K562 (cell line): ENCODE measurements at regions not wholly inside any gene's neighbourhood (a gene's known extent, or its start where the extent isn't known, plus 50 kb on each side); places are given as distances from the start of the nearest gene placed in this dataset.

Source experiments
- ATAC-seq: fragments of 200-7000 bp; cut with Tn5 transposase; 3 replicates; pipeline ENCODE4 v1.9.1; 2020; ENCODE audit warnings: moderate library complexity
- BruUV-seq: library from RNA; stranded (reverse); fragments of 400-500 nt; replicated peaks from 2 replicates; lab custom pipeline; 2021; lab: Mats Ljungman, UMichigan
- CTCF ChIA-PET: fragments of 300-600 bp; formaldehyde crosslinking; extraction: SDS; loops from one replicate; lab custom pipeline; 2021; ENCODE audit warnings: low intra/inter-chr PET ratio; lab: Yijun Ruan, JAX
- POLR2A ChIA-PET: fragments of 300-600, 350-650 bp; sonication (Branson Sonifier 250); formaldehyde crosslinking; extraction: SDS; loops from one replicate; lab custom pipeline; 2021; ENCODE audit warnings: antibody characterized with exemption, inconsistent platforms; lab: Yijun Ruan, JAX
- DNase-seq, 4 experiments: peaks; one replicate each; pipeline versions ENCODE4 v3.0.0 to v3.0.0-alpha.2; 2011 to 2018; ENCODE audit warnings: low spot score in 3 of 4, mixed read lengths in 3 of 4; ENCODE audit errors: extremely low read depth in 1 of 4
- FAIRE-seq: peaks from 2 replicates; lab custom pipeline; 2011; peaks lifted over from hg19 to GRCh38; lab: Jason Lieb, UNC
- H2AFZ ChIP-seq: 2 replicates; pipeline ENCODE4 v1.6.0; 2011; ENCODE audit warnings: low read depth, low read length, control low read depth, inconsistent platforms
- H3K27ac ChIP-seq: fragments of 200-600 bp; 3 replicates; pipeline ENCODE4 v1.8.0; 2011; ENCODE audit warnings: low read depth, mild to moderate bottlenecking, control low read depth, inconsistent platforms, low read length, moderate library complexity, mixed read lengths; ENCODE audit errors: extremely low read depth
- H3K27me3 ChIP-seq, 2 experiments: fragments of 300-600 bp in 1 of 2; 2 replicates in 1 of 2; 3 replicates in 1 of 2; pipeline versions ENCODE4 v1.6.0 to v1.8.0; 2011; ENCODE audit warnings: inconsistent platforms in 2 of 2, low read length in 2 of 2, mild to moderate bottlenecking in 1 of 2, mixed read lengths in 1 of 2, moderate library complexity in 1 of 2; ENCODE audit not compliant: control insufficient read depth in 2 of 2, insufficient read depth in 2 of 2
- H3K36me3 ChIP-seq: fragments of 300-600 bp; 3 replicates; pipeline ENCODE4 v1.8.0; 2011; ENCODE audit warnings: mild to moderate bottlenecking, low read length, inconsistent platforms; ENCODE audit not compliant: control insufficient read depth, insufficient read depth
- H3K4me1 ChIP-seq, 2 experiments: fragments of 200-600 bp in 1 of 2; replicated peaks in 1 of 2; 2 replicates in 1 of 2; 3 replicates in 1 of 2; pipeline versions ENCODE4 v1.5.1 to v1.8.0; 2011; ENCODE audit warnings: inconsistent platforms in 2 of 2, low read length in 2 of 2, mild to moderate bottlenecking in 1 of 2, mixed read lengths in 1 of 2, moderate library complexity in 1 of 2; ENCODE audit not compliant: control insufficient read depth in 2 of 2, insufficient read depth in 2 of 2
- H3K4me2 ChIP-seq: 2 replicates; pipeline ENCODE4 v1.6.1; 2011; ENCODE audit warnings: low read length, control low read depth, inconsistent platforms, mixed read lengths; ENCODE audit not compliant: insufficient read depth
- H3K4me3 ChIP-seq: fragments of 200-600 bp; sonication (generic), shearing (Covaris generic); 2 replicates; pipeline ENCODE4 v1.5.1; 2016; ENCODE audit warnings: control low read depth, inconsistent platforms
- H3K79me2 ChIP-seq: fragments of 200-600 bp; 3 replicates; pipeline ENCODE4 v1.8.0; 2011; ENCODE audit warnings: low read length, inconsistent platforms; ENCODE audit not compliant: control insufficient read depth, insufficient read depth
- H3K9ac ChIP-seq, 2 experiments: 2 replicates each; pipeline versions ENCODE4 v1.6.0 to v1.6.1; 2011; ENCODE audit warnings: low read depth in 2 of 2, low read length in 2 of 2, control low read depth in 1 of 2, inconsistent platforms in 1 of 2, mild to moderate bottlenecking in 1 of 2, mixed read lengths in 1 of 2; ENCODE audit not compliant: insufficient read depth in 1 of 2
- H3K9me1 ChIP-seq: one replicate; pipeline ENCODE4 v1.6.0; 2011; ENCODE audit warnings: inconsistent platforms, mild to moderate bottlenecking, low read length, moderate library complexity; ENCODE audit not compliant: control insufficient read depth, insufficient read depth
- H3K9me3 ChIP-seq: replicated peaks from 2 replicates; pipeline ENCODE4 v1.5.1; 2011; ENCODE audit warnings: low read depth, low read length, inconsistent platforms; ENCODE audit not compliant: control insufficient read depth, insufficient read depth
- H4K20me1 ChIP-seq: replicated peaks from 2 replicates; pipeline ENCODE4 v1.6.1; 2011; ENCODE audit warnings: low read length, inconsistent platforms, mixed read lengths; ENCODE audit not compliant: control insufficient read depth, insufficient read depth
- EHMT2 ChIP-seq: fragments of 450-650 bp; IDR thresholded peaks from 2 replicates; pipeline ENCODE4 v1.6.1; 2018; ENCODE audit warnings: antibody characterized with exemption
- LCOR ChIP-seq: sonication (generic); formaldehyde crosslinking; IDR thresholded peaks from 2 replicates; pipeline ENCODE4 v1.8.0; 2022; ENCODE audit warnings: mild to moderate bottlenecking, missing genetic modification reagents
- MECOM ChIP-seq: fragments of 250-450 bp; sonication (Bioruptor Pico); IDR thresholded peaks from 2 replicates; pipeline ENCODE4 v1.8.0; 2022; ENCODE audit warnings: inconsistent platforms
- MTA2 ChIP-seq: fragments of 450-650 bp; IDR thresholded peaks from 2 replicates; pipeline ENCODE4 v1.6.1; 2016; ENCODE audit warnings: low read depth
- SIN3A ChIP-seq, 2 experiments: fragments of 150-350 bp in 1 of 2; IDR thresholded peaks; 2 replicates each; pipeline ENCODE4 v1.6.1; 2011 to 2016; ENCODE audit warnings: borderline replicate concordance in 2 of 2, low read depth in 2 of 2, low read length in 2 of 2, mild to moderate bottlenecking in 2 of 2, moderate library complexity in 2 of 2; ENCODE audit not compliant: control insufficient read depth in 1 of 2
- SNIP1 ChIP-seq: fragments of 450-650 bp; IDR thresholded peaks from 2 replicates; pipeline ENCODE4 v1.7.1; 2017; ENCODE audit warnings: low read depth, mild to moderate bottlenecking
- TEAD4 ChIP-seq, 2 experiments: sonication (generic) in 1 of 2; formaldehyde crosslinking in 1 of 2; IDR thresholded peaks; 2 replicates each; pipeline versions ENCODE4 v1.6.1 to v1.8.0; 2012 to 2022; ENCODE audit warnings: borderline replicate concordance in 1 of 2, inconsistent platforms in 1 of 2, low read length in 1 of 2, mild to moderate bottlenecking in 1 of 2, missing genetic modification reagents in 1 of 2
- ZNF668 ChIP-seq: fragments of 250-450 bp; sonication (Bioruptor Pico); IDR thresholded peaks from 2 replicates; pipeline ENCODE4 v1.8.0; 2022; ENCODE audit warnings: mild to moderate bottlenecking, inconsistent platforms
- whole genome bisulfite sequencing: fragments of 100-300 bp; shearing (Covaris generic); methylation state at CpG from one replicate; pipeline ENCODE4 v1.1.6; 2016; ENCODE audit warnings: low coverage, mixed read lengths; ENCODE audit not compliant: insufficient coverage; ENCODE audit errors: missing lambda C conversion rate; 5-methylcytosine and 5-hydroxymethylcytosine counted together
- in situ Hi-C: fragments of 300-500 bp; cut with MboI; formaldehyde crosslinking; loops from 4 replicates; pipeline ENCODE4 v1.15.0; 2018; ENCODE audit warnings: inconsistent platforms, mixed read lengths
- intact Hi-C: fragments of 100-400 bp; cut with micrococcal nuclease; formaldehyde crosslinking; loops from 2 replicates; pipeline ENCODE4 v1.14.2; 2022
- TF ChIP-seq, protein P1 (sequence below): IDR thresholded peaks from 3 replicates; pipeline ENCODE4 v1.6.1; 2011; ENCODE audit warnings: borderline replicate concordance, mild to moderate bottlenecking, moderate library complexity; ENCODE audit not compliant: insufficient read length; ENCODE audit errors: extremely low read depth
- TF ChIP-seq, protein P2 (sequence below): sonication (generic); formaldehyde crosslinking; IDR thresholded peaks from 2 replicates; pipeline ENCODE4 v1.8.0; 2023; ENCODE audit warnings: mild to moderate bottlenecking, missing genetic modification reagents
- TF ChIP-seq, protein P3 (sequence below): fragments of 450-650 bp; formaldehyde crosslinking; IDR thresholded peaks from 2 replicates; pipeline ENCODE4 v1.4.0; 2020; ENCODE audit warnings: mild to moderate bottlenecking, moderate library complexity
- TF ChIP-seq, protein P4 (sequence below): fragments of 250-450 bp; sonication (Bioruptor Pico); IDR thresholded peaks from 2 replicates; pipeline ENCODE4 v1.5.0; 2020; ENCODE audit warnings: mild to moderate bottlenecking
- TF ChIP-seq, protein P5 (sequence below): fragments of 450-650 bp; IDR thresholded peaks from 2 replicates; pipeline ENCODE4 v1.6.1; 2016; ENCODE audit warnings: missing biosample characterization, missing genetic modification characterization

DNA sequence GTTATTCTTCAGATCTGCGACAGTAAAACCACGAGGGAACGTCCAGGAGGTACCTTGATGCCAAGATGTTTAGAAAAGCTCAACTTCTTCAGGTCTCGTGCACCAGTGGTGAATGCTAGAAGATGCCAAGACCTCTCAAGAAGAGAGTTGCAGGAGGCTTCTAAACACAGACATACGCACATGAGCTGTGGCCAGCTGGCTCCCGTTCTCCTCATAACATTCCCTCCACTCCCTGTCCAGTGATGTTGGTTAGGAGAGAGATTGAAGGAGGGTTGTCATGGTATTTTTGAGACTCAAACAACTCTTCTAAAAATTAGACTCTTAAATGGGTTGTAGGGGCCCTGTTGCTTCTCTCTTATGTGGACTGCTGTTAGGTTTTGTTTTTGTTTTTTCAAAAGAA lies 184.3 kb downstream of the QDPR start:
- no peak overlapping the region for H3K4me2 ChIP-seq
- intact Hi-C loops, result loop anchor here (10.0 kb wide), 1 partner anchor 233 kb away; no protein-coding TSS in a partner anchor
- in situ Hi-C loops, result loop anchor here (25.0 kb wide), 1 partner anchor 1040 kb away; no protein-coding TSS in a partner anchor
- TF ChIP-seq, protein P1, sequence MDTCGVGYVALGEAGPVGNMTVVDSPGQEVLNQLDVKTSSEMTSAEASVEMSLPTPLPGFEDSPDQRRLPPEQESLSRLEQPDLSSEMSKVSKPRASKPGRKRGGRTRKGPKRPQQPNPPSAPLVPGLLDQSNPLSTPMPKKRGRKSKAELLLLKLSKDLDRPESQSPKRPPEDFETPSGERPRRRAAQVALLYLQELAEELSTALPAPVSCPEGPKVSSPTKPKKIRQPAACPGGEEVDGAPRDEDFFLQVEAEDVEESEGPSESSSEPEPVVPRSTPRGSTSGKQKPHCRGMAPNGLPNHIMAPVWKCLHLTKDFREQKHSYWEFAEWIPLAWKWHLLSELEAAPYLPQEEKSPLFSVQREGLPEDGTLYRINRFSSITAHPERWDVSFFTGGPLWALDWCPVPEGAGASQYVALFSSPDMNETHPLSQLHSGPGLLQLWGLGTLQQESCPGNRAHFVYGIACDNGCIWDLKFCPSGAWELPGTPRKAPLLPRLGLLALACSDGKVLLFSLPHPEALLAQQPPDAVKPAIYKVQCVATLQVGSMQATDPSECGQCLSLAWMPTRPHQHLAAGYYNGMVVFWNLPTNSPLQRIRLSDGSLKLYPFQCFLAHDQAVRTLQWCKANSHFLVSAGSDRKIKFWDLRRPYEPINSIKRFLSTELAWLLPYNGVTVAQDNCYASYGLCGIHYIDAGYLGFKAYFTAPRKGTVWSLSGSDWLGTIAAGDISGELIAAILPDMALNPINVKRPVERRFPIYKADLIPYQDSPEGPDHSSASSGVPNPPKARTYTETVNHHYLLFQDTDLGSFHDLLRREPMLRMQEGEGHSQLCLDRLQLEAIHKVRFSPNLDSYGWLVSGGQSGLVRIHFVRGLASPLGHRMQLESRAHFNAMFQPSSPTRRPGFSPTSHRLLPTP, result no peak
- TF ChIP-seq MECOM (CRISPR knock-in tag) (no peak), ZNF668 (CRISPR knock-in tag) (no peak), SNIP1 (no peak), TEAD4 (IDR thresholded peaks at IDR 0.05; ENCODE audit: low read length) (no peak), TEAD4 (CRISPR knock-in tag; IDR thresholded peaks at IDR 0.05; ENCODE audit: borderline replicate concordance) (no peak), LCOR (CRISPR knock-in tag) (no peak), EHMT2 (no peak), MTA2 (no peak), SIN3A (IDR thresholded peaks at IDR 0.05; ENCODE audit: borderline replicate concordance in 2 of 2, control insufficient read depth in 1 of 2, low read depth in 2 of 2, low read length in 2 of 2) (no peak)
- TF ChIP-seq, protein P2, sequence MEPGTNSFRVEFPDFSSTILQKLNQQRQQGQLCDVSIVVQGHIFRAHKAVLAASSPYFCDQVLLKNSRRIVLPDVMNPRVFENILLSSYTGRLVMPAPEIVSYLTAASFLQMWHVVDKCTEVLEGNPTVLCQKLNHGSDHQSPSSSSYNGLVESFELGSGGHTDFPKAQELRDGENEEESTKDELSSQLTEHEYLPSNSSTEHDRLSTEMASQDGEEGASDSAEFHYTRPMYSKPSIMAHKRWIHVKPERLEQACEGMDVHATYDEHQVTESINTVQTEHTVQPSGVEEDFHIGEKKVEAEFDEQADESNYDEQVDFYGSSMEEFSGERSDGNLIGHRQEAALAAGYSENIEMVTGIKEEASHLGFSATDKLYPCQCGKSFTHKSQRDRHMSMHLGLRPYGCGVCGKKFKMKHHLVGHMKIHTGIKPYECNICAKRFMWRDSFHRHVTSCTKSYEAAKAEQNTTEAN (CRISPR knock-in tag), result no peak
- TF ChIP-seq, protein P3, sequence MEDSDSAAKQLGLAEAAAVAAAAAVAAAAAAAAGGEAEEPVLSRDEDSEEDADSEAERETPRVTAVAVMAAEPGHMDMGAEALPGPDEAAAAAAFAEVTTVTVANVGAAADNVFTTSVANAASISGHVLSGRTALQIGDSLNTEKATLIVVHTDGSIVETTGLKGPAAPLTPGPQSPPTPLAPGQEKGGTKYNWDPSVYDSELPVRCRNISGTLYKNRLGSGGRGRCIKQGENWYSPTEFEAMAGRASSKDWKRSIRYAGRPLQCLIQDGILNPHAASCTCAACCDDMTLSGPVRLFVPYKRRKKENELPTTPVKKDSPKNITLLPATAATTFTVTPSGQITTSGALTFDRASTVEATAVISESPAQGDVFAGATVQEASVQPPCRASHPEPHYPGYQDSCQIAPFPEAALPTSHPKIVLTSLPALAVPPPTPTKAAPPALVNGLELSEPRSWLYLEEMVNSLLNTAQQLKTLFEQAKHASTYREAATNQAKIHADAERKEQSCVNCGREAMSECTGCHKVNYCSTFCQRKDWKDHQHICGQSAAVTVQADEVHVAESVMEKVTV (CRISPR knock-in tag), result no peak
- TF ChIP-seq, protein P4, sequence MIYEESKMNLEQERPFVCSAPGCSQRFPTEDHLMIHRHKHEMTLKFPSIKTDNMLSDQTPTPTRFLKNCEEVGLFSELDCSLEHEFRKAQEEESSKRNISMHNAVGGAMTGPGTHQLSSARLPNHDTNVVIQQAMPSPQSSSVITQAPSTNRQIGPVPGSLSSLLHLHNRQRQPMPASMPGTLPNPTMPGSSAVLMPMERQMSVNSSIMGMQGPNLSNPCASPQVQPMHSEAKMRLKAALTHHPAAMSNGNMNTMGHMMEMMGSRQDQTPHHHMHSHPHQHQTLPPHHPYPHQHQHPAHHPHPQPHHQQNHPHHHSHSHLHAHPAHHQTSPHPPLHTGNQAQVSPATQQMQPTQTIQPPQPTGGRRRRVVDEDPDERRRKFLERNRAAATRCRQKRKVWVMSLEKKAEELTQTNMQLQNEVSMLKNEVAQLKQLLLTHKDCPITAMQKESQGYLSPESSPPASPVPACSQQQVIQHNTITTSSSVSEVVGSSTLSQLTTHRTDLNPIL, result no peak
- TF ChIP-seq, protein P5, sequence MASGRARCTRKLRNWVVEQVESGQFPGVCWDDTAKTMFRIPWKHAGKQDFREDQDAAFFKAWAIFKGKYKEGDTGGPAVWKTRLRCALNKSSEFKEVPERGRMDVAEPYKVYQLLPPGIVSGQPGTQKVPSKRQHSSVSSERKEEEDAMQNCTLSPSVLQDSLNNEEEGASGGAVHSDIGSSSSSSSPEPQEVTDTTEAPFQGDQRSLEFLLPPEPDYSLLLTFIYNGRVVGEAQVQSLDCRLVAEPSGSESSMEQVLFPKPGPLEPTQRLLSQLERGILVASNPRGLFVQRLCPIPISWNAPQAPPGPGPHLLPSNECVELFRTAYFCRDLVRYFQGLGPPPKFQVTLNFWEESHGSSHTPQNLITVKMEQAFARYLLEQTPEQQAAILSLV (tag), result no peak

More for the DNA sequence above, 184.3 kb downstream of the QDPR start:
- no peak overlapping the region for H3K9ac ChIP-seq
- no peaks in the 10 kb centered on the region for H3K36me3 ChIP-seq
- BruUV-seq, result no TSS peak
- FAIRE-seq, result no peak
- no peaks in the 10 kb centered on the region for H3K9me1 ChIP-seq
- CTCF ChIA-PET, result no interaction called here
- ATAC-seq, result no peak
- H3K9me3 ChIP-seq, result no peaks in the 10 kb centered on the region
- DNase-seq, result no peak
- no peak overlapping the region for H2AFZ ChIP-seq
- no peaks in the 10 kb centered on the region for H3K27me3 ChIP-seq
- no peaks in the 10 kb centered on the region for H3K79me2 ChIP-seq
- POLR2A ChIA-PET, result interaction anchor here (0.7 kb wide), 1 partner anchor 8 kb away, joined by 3 read pairs; no protein-coding TSS in a partner anchor
- no peak overlapping the region for H3K27ac ChIP-seq
- H4K20me1 ChIP-seq, result 0 out of 2 replicates have a peak, but pooled peaks cover 3% of the 10 kb centered on the region
- no peaks in the 10 kb centered on the region for H3K4me1 ChIP-seq
- WGBS, result 2% methylated on average over 5 of the region's 6 CpGs
- H3K4me3 ChIP-seq, result no peak overlapping the region
